Stimulated activated naive CD8-positive, alpha-beta T cell treated with anti-CD3 and anti-CD28 coated beads, Interleukin-15, Interleukin-2, amounts not matched to agents 100 U/mL and 50 U/mL, for 24 hours (primary cell): ENCODE measurements at regions not wholly inside any gene's neighbourhood (a gene's known extent, or its start where the extent isn't known, plus 50 kb on each side); places are given as distances from the start of the nearest gene placed in this dataset.
A peak's percentile ranks its signal among the peaks of the same experiment; 100 is the strongest.

Experiments used
- ATAC-seq: fragments of 150-1000 bp; cut with Tn5 transposase; one replicate; pipeline ENCODE4 v1.10.0; 2021
- DNase-seq: peaks from one replicate; pipeline ENCODE4 v3.0.0; 2021

DNA sequence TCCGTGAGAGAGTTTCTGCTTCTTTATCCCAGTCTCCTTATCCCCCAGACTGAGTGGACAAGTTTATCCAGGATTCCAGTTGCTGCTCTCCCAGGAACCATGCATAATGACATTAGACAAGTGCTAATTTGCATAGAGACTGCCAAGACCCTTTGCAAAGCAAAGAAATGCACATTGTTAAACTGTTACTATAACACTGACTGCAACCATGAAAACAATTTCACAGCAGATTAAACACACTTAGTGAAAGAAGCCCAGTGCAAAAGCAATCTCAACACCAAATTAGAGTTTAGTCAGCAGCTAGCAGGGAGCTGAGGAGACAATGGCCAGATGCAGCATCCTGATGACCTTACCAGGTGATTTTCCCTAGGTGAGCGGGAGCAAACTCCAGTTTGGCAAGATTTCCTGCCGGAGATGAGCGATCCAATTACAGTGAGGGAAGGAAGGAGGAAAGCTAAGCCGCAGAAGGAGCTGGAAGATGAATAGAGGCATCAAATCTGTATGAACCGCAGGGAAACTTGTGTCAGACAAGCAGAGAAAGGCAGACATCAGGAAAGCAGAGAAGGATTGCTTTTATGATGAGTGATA, 273.8 kb upstream of the B3GAT1 start:
- ATAC-seq (no peak), DNase-seq (no peak)

- DNase-seq (no peak), ATAC-seq (no peak)
Measured at GRCh38 chr11:134684576-134684975, 272.5 kb upstream of the B3GAT1 start.

DNA sequence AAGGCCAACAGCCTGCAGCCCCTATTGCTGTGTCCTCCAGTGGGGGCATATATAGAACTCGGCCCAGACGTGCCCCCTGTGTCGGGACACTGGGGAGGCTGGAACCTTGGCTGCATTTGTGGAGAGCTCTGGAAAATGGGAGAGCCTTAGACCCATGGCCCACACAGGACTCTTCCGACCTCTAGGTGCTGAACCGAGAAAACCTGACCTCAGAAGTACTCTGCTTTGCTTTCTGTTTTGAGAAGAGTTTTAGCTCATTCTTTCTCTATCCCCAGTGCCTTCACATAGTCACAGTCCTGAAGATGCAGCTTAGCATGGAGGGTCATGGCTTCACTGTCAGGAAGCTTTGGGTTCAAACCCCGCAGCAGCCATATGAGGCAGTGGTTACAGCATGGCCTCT, 271.8 kb upstream of the B3GAT1 start:
- ATAC-seq (no peak), DNase-seq (no peak)

GRCh38 chr11:134682577-134682976, 270.5 kb upstream of the B3GAT1 start:
- DNase-seq (no peak), ATAC-seq (no peak)

DNA sequence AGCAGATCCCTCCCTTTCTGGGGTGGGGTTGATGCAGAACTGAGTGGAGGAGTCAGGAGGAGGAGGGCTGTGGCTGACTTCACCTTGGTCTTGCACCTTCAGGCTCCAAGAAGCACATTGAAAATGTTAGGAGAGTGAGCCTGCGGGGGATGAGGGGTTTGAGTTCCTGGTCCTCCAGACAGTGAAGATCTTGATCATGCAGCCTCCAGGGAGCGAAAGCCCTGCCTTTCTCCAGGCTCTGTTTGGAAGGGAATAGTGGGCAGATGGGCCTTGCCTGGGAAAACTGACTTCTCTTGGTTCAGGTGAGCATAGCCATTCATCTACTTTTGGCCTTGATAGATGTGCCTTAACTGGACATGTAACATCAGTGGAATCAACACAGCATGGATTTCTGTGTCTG, 267.6 kb upstream of the B3GAT1 start:
- DNase-seq (no peak), ATAC-seq (no peak)

DNA sequence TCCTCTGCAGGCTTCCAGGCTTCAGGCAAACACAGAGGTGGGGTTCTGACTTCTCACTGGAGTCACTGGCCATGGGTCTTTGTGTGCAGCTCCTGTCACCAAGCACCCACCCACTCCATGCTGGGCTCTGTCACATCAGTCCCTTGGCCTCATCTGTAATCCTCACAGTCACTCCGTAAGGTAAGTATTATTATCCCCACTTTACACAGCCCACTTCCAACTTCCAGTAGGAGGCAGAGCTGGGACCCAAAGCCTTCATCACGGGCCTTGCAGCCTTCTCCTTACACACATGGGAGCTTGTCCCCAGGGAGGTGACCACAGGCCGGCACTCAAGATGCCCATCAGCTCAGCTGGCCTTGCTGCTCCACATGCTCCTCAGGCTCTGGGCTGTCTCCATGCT, 266.7 kb upstream of the B3GAT1 start:
- no peak for ATAC-seq
- DNase-seq, result no peak

DNA sequence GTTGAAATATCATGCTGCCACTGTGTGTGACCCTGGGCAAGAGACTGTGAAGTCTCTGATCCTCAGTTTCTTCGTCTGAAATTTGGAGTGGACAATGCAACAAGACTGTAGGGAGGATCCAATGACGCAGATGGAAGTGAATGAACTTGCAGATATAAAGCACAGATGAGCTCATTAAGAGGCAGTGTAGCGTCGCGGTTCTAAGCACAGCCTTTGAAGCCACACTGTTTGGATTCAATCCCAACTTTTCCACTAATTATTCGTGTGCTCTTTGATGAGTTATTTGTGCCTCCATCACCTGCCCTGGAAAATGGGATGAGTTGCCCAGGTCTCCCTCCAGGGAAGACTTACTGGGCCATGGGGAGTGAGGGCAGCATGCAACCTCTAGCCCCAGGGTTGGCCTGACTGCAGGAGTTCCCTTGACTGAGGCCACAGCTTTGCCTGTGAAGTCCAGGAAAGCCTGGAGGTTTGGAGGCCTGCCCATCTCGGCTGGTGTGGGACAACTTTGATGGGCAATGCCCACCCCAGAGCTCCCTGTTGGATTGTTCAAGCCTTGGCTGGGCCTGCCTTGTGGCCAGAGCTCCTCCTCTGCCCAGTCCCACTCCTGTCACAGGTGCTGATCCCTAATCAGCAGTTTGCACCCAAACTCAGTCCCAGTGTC, 266.0 kb upstream of the B3GAT1 start:
- ATAC-seq, result no peak
- no peak for DNase-seq

GRCh38 chr11:134677397-134677822, 265.4 kb upstream of the B3GAT1 start:
- DNase-seq (no peak), ATAC-seq (no peak)

- DNase-seq (no peak), ATAC-seq (no peak)
Measured at GRCh38 chr11:134676516-134677287, 264.7 kb upstream of the B3GAT1 start.

DNA sequence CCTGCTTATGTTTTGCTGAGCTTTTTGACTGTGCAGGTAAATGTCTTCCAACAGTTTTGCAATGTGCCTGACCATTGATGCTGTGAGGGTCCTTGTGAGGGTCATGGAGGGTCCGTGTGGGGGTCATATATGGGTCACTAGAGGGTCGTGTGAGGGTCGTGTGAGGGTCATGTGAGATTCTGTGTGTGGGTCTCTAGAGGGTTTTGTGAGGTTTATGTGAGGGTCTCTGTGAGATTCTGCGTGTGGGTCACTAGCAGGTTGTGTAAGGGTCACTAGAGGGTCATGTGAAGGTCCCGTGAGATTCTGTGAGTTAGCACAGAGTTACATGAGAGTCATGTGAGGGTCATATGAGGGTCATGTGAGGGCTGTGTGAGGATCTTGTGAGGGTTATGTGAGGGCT, 263.9 kb upstream of the B3GAT1 start:
- no peak for ATAC-seq
- no peak for DNase-seq

GRCh38 chr11:134674974-134675373, 262.9 kb upstream of the B3GAT1 start:
- ATAC-seq (no peak), DNase-seq (no peak)

DNA sequence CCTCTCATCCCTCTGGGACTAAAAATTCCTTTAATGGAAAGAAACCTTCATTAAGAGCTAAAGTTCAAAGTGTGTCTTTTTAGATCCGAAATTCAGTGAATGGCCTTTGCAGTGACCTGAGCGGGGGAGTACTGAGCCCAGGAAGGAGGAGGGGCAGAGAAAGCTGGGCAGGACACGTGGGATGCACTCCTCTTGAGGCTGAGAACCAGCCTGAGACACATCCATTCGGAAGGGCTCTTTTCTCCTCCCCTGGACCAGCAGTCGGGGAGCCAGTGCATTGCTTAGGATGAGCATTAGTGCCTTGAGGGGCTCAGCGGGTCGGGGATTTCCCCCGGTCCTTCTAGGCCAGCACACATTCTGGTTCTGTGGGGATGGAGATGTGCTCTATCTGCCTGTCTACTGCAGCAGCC, 258.9 kb upstream of the B3GAT1 start:
- ATAC-seq, result no peak
- DNase-seq, result no peak

- ATAC-seq, result no peak
- no peak for DNase-seq
Measured at GRCh38 chr11:134670247-134670782, 258.3 kb upstream of the B3GAT1 start.

DNA sequence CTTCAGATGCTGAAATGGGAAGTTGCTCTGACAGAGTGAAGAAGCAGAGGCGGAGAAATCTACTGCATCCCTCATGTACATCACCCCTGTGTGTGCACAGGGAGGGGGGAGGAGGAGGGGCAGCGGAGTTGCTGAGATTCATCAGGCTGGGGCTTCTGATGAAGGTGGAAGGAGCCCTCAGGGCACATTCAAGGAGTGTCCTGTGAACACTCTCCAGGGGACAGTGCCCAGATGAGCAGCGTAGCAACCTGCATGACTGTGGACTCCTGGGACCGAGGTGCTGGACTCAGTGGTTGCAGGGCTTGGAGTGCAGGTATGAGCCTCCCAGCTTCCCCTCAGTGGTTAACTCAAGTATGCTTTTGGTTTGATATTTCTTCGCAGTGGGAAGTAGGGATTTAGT, 257.8 kb upstream of the B3GAT1 start:
- no peak for ATAC-seq
- no peak for DNase-seq

- ATAC-seq, result peak; percentile 19
- no peak for DNase-seq
Measured at GRCh38 chr11:134668796-134669195, 256.8 kb upstream of the B3GAT1 start.

GRCh38 chr11:134668076-134668475, 256.0 kb upstream of the B3GAT1 start:
- DNase-seq, result no peak

GRCh38 chr11:134667505-134667904, 255.5 kb upstream of the B3GAT1 start:
- no peak for ATAC-seq

More at GRCh38 chr11:134668076-134668475, 256.0 kb upstream of the B3GAT1 start:
- no peak for ATAC-seq

DNA sequence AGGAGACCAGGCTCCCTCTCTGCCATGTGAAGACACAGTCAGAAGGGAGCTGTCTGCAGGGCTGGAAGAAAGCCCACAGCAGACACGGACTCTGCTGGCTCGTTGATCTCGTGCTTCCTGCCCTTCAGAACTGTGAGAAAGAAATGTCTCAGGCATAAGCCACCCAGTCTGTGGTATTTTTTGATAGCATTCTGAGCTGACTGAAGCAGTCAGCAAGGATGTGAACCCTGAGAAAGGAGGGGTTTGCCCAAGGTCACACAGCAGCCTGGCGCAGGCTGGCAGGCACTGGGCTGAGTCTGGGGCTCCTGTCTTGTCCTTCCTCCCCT, 255.1 kb upstream of the B3GAT1 start:
- ATAC-seq (no peak), DNase-seq (no peak)

More at GRCh38 chr11:134667505-134667904, 255.5 kb upstream of the B3GAT1 start:
- DNase-seq, result no peak

DNA sequence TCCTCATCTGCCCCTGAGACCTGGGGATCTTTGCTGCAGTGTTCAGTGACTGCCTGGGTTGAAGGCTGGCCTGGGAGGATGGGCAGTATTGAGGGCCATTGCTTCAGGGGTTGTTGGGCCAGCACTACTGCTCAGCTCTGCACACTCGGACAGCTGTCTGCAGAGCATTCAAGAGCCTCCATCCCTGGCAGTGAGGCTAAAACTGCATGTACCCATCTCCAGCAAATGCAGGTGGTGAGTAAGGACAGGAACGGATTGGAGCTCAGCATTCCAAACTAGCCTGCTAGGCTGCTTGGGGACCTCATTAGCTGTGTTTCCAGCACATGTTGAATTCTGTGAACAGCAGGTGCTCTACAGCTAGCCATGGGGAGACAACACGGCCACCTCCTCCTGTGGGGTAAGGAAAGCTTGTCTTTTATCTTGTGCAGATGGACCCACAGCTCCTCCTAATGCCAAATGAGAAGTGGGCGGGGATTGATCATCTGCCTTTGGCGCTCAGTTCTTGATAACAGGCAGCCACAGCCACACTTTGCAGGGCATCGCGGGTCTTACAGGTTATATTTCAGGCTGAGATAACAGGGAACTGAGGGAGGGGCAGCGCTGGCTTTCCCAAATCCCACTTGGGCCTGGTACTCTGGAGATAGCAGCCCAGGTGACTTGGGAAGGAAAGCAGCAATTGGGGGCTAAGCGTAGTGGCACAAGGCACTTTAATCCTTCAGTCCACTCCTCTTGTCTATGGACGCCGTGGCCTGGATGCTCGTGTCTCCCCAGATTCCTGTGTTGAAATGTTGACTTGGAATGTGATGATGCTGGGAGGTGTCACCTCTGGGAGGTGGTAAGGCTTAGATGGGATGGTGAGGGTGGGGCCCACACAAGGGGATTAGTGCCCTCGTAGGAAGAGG, 254.5 kb upstream of the B3GAT1 start:
- ATAC-seq (no peak), DNase-seq (no peak)

- no peak for DNase-seq
Measured at GRCh38 chr11:134665571-134666270, 253.7 kb upstream of the B3GAT1 start.

DNA sequence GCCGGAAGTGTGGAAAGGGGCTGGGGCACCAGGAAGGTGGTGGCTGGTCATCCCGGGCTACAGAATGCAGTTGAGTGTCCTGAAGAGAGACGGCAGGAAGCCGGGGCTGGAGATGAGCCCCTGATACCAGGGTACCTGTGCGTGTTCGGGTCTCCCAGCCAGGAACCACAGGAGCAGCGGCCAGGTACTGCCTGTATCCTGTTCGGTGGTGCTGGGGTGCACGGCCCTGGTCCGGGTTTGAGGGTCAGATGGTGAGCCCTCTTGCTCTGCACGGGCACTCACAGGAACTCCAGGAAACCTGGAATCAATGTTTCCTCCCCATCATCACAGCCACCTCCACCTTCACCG, 253.1 kb upstream of the B3GAT1 start:
- DNase-seq (no peak), ATAC-seq (no peak)

More at GRCh38 chr11:134665571-134666270, 253.7 kb upstream of the B3GAT1 start:
- no peak for ATAC-seq
